ENCODE measurements at regions not wholly inside any gene's neighbourhood (a gene's known extent, or its start where the extent isn't known, plus 50 kb on each side); places are given as distances from the start of the nearest gene placed in this dataset.

- TF ChIP-seq TEAD4 (IDR thresholded peaks at IDR 0.05), result no peak
- no peak for TF ChIP-seq CREB1 (IDR thresholded peaks at IDR 0.05; ENCODE audit: low read depth)
- no peak for TF ChIP-seq EGR1 (IDR thresholded peaks at IDR 0.05)
- TF ChIP-seq CEBPB (IDR thresholded peaks at IDR 0.05), result no peak
- TF ChIP-seq TCF12 (IDR thresholded peaks at IDR 0.05; ENCODE audit: low read depth), result no peak
- no peak for TF ChIP-seq USF1 (IDR thresholded peaks at IDR 0.05)
- TF ChIP-seq REST (IDR thresholded peaks at IDR 0.05; ENCODE audit: low read depth), result no peak
- no peak for TF ChIP-seq MAX (IDR thresholded peaks at IDR 0.05)
- no peak for TF ChIP-seq NFIC (IDR thresholded peaks at IDR 0.05)
- TF ChIP-seq FOXM1 (IDR thresholded peaks at IDR 0.05; ENCODE audit: borderline replicate concordance, low read depth), result no peak
- TF ChIP-seq ZBTB7A (IDR thresholded peaks at IDR 0.05; ENCODE audit: low read depth), result no peak
- no peak for TF ChIP-seq TAF1 (IDR thresholded peaks at IDR 0.05; ENCODE audit: low read depth)
- no peak for TF ChIP-seq RAD21 (IDR thresholded peaks at IDR 0.05; ENCODE audit: low read depth)
- no peak for TF ChIP-seq EP300 (IDR thresholded peaks at IDR 0.05; ENCODE audit: borderline replicate concordance)
- no peak for TF ChIP-seq YY1 (IDR thresholded peaks at IDR 0.05; ENCODE audit: low read depth)
Observed at GRCh38 chr1:217193151-217193550, 437.7 kb downstream of the GPATCH2 start.

- TF ChIP-seq CEBPB (IDR thresholded peaks at IDR 0.05), result no peak
- TF ChIP-seq TAF1 (IDR thresholded peaks at IDR 0.05; ENCODE audit: low read depth), result no peak
- TF ChIP-seq EGR1 (IDR thresholded peaks at IDR 0.05), result no peak
- no peak for TF ChIP-seq RAD21 (IDR thresholded peaks at IDR 0.05; ENCODE audit: low read depth)
- TF ChIP-seq EP300 (IDR thresholded peaks at IDR 0.05; ENCODE audit: borderline replicate concordance), result no peak
- no peak for TF ChIP-seq FOXM1 (IDR thresholded peaks at IDR 0.05; ENCODE audit: borderline replicate concordance, low read depth)
- no peak for TF ChIP-seq ZBTB7A (IDR thresholded peaks at IDR 0.05; ENCODE audit: low read depth)
- TF ChIP-seq YY1 (IDR thresholded peaks at IDR 0.05; ENCODE audit: low read depth), result no peak
- TF ChIP-seq REST (IDR thresholded peaks at IDR 0.05; ENCODE audit: low read depth), result no peak
- no peak for TF ChIP-seq USF1 (IDR thresholded peaks at IDR 0.05)
- TF ChIP-seq NFIC (IDR thresholded peaks at IDR 0.05), result no peak
- no peak for TF ChIP-seq TEAD4 (IDR thresholded peaks at IDR 0.05)
- no peak for TF ChIP-seq TCF12 (IDR thresholded peaks at IDR 0.05; ENCODE audit: low read depth)
- no peak for TF ChIP-seq CREB1 (IDR thresholded peaks at IDR 0.05; ENCODE audit: low read depth)
- no peak for TF ChIP-seq MAX (IDR thresholded peaks at IDR 0.05)
Observed at GRCh38 chr1:217191441-217191840, 439.4 kb downstream of the GPATCH2 start.

- TF ChIP-seq EP300 (IDR thresholded peaks at IDR 0.05; ENCODE audit: borderline replicate concordance), result no peak
Observed at GRCh38 chr1:217190359-217190758, 440.5 kb downstream of the GPATCH2 start.

- no peak for TF ChIP-seq RAD21 (IDR thresholded peaks at IDR 0.05; ENCODE audit: low read depth)
- TF ChIP-seq TAF1 (IDR thresholded peaks at IDR 0.05; ENCODE audit: low read depth), result no peak
- TF ChIP-seq TEAD4 (IDR thresholded peaks at IDR 0.05), result no peak
- TF ChIP-seq USF1 (IDR thresholded peaks at IDR 0.05), result no peak
- no peak for TF ChIP-seq TCF12 (IDR thresholded peaks at IDR 0.05; ENCODE audit: low read depth)
- no peak for TF ChIP-seq NFIC (IDR thresholded peaks at IDR 0.05)
- TF ChIP-seq EGR1 (IDR thresholded peaks at IDR 0.05), result no peak
- no peak for TF ChIP-seq FOXM1 (IDR thresholded peaks at IDR 0.05; ENCODE audit: borderline replicate concordance, low read depth)
- TF ChIP-seq YY1 (IDR thresholded peaks at IDR 0.05; ENCODE audit: low read depth), result no peak
- no peak for TF ChIP-seq ZBTB7A (IDR thresholded peaks at IDR 0.05; ENCODE audit: low read depth)
- no peak for TF ChIP-seq REST (IDR thresholded peaks at IDR 0.05; ENCODE audit: low read depth)
- TF ChIP-seq CEBPB (IDR thresholded peaks at IDR 0.05), result no peak
- TF ChIP-seq CREB1 (IDR thresholded peaks at IDR 0.05; ENCODE audit: low read depth), result no peak
- no peak for TF ChIP-seq EP300 (IDR thresholded peaks at IDR 0.05; ENCODE audit: borderline replicate concordance)
- no peak for TF ChIP-seq MAX (IDR thresholded peaks at IDR 0.05)
Observed at GRCh38 chr1:217189362-217189761, 441.5 kb downstream of the GPATCH2 start.
